Fibroblast of pulmonary artery (primary cell): ENCODE measurements at regions not wholly inside any gene's neighbourhood (a gene's known extent, or its start where the extent isn't known, plus 50 kb on each side); places are given as distances from the start of the nearest gene placed in this dataset.

ENCODE experiments used
- DNase-seq: peaks from one replicate; pipeline ENCODE4 v3.0.0-alpha.2; 2010; ENCODE audit warnings: low read depth
- H3K4me3 ChIP-seq: replicated peaks from 2 replicates; pipeline ENCODE4 v1.5.1; 2011; ENCODE audit warnings: low read depth, mild to moderate bottlenecking, control low read depth, low read length, moderate library complexity
- TF ChIP-seq, protein P1 (sequence below): IDR thresholded peaks from 2 replicates; pipeline ENCODE4 v1.5.1; 2011; ENCODE audit warnings: mild to moderate bottlenecking, control low read depth, low read length, inconsistent platforms; ENCODE audit errors: missing control alignments

DNA sequence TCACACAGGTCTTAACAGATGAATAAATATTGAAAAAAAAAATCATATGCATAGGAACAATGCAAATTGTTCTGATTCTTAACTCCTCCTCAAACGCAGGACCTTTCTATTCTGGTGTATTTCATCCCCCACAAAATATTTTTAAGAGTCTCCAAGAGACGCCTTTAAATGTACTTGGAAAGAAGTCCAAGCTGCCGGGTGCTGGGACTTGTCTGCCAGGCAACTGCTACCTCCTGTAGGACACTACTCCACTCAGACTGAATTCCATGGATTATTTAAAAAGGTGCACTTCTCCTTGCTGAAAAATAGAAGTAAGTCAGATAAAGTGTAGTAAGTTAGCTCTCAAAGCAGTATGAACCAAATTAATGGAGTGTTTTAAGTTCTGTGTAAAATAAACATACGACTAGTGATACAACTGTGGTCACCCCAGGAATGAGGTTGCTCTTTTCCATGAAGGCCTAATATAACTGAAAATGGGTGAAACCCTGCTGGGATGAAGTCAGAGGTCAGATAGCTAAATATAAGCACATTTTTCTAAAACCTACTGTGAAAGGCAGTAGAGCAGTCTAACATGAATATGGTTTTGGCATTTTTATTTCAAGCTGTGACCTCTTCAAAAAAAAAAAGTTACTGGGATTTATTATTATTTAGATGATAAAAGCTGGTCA, 189.2 kb upstream of the PBX1 start:
- TF ChIP-seq, protein P1, sequence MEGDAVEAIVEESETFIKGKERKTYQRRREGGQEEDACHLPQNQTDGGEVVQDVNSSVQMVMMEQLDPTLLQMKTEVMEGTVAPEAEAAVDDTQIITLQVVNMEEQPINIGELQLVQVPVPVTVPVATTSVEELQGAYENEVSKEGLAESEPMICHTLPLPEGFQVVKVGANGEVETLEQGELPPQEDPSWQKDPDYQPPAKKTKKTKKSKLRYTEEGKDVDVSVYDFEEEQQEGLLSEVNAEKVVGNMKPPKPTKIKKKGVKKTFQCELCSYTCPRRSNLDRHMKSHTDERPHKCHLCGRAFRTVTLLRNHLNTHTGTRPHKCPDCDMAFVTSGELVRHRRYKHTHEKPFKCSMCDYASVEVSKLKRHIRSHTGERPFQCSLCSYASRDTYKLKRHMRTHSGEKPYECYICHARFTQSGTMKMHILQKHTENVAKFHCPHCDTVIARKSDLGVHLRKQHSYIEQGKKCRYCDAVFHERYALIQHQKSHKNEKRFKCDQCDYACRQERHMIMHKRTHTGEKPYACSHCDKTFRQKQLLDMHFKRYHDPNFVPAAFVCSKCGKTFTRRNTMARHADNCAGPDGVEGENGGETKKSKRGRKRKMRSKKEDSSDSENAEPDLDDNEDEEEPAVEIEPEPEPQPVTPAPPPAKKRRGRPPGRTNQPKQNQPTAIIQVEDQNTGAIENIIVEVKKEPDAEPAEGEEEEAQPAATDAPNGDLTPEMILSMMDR: no peak
- no peak for DNase-seq
- no peak overlapping the region for H3K4me3 ChIP-seq

DNA sequence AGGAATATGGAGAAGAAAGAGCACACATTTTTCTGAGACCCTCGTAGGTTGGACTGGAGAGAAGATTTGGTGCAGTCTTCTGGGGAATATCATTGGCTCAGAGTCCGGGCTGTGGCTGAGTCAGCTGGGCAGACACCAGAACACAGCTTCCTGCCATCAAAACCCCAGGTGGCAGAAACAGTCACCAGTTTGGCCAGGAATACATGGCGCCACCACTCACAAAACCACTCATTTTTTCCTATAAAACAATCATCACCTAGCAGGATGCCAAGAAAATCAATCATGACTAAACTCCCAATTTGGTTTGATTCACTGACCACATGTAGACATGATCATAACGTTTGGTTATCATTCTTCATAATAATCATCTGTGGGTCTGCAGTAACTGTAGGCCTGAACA, 178.1 kb upstream of the PBX1 start:
- TF ChIP-seq, protein P1: no peak
- DNase-seq: no peak
- no peak overlapping the region for H3K4me3 ChIP-seq

DNA sequence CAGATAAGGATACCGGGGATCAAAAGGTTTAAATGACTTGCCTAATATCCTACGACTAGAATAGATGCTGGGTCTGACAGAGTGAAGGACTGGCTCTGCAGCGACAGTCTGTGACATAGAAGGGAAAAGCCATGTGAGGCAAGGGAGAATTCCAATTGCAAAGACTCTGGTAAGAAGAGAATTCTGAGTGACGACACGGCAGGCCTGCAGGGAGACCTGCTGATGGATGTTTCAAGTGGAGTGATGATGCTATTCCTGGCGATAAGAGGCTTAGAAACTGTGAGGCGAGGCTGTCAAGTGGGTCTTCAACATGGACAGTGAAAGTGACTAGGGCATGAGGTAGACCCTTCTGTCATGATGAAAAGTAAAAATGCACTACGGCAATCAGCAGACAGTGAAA, 176.6 kb upstream of the PBX1 start:
- no peak overlapping the region for H3K4me3 ChIP-seq
- TF ChIP-seq, protein P1: no peak
- no peak for DNase-seq

DNA sequence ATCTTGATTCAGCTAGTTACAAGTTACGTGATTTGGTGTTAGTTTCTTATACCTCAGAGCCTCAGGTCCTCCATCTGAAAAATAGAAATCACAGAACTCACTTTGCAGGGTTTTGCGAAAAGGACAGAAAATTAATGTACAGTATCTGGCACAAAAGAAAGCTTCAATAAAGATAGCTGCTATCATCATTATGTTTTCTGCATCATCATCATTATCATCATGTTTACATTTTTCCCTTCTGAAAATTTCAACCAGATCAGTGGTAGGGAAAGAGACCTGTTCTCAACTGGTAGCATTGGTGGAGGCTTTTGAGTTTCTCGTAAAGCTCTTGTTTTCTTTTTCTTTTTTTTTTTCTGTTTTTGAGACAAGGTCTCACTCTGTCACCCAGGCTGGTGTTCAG, 174.7 kb upstream of the PBX1 start:
- TF ChIP-seq, protein P1: no peak
- H3K4me3 ChIP-seq: no peak overlapping the region
- DNase-seq: no peak

DNA sequence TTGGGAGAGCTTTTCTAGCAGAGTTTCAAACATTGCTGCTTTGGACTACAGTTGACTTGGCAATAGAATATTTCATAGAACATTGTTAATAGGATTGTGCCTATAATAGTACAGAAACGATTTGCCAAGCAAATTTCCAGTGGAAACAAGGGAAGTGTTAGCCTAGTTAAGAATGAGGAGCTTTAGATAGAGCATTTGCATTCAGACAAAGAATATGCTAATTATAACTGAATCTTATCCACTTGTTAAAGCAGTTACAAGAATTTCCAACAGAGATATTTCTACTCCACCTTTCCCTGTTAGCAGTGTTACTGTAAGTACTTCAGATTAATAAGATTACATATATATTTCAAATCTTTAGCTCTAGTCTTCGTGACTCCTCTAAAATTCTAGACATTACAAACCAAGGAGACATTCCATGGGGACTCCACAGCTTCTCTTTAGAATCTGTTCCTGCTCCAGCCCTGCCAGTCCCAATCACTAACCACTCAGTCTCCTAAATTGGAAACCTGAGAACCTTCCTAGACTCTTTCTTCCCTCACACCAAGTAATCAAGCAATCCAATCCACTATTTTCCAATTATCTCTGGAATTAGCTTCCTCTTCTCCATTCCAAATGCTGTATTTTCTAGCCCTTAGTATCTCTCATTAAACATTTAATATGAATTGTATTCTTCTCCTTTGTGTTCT, 141.8 kb upstream of the PBX1 start:
- no peak for DNase-seq
- H3K4me3 ChIP-seq: no peak overlapping the region
- TF ChIP-seq, protein P1: no peak

DNA sequence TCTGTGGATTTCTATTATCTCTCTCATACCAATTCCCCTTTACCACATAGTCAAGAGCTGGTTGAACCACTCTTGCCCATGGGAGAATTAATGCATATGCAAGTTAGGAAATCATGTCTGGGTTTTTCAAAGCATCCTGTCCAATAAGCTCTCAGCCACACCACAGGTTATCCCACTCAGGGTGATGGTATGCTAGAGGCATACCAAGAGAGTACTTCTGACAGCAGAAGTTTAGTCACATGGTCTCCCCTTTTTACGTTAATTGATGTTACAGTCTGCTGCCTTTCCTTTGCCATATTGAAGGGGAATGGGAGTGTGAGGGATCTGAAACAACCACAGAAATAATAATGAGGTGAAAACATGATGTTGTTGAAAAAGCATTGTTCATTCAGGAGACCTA, 135.8 kb upstream of the PBX1 start:
- H3K4me3 ChIP-seq: no peak overlapping the region
- TF ChIP-seq, protein P1: no peak

DNA sequence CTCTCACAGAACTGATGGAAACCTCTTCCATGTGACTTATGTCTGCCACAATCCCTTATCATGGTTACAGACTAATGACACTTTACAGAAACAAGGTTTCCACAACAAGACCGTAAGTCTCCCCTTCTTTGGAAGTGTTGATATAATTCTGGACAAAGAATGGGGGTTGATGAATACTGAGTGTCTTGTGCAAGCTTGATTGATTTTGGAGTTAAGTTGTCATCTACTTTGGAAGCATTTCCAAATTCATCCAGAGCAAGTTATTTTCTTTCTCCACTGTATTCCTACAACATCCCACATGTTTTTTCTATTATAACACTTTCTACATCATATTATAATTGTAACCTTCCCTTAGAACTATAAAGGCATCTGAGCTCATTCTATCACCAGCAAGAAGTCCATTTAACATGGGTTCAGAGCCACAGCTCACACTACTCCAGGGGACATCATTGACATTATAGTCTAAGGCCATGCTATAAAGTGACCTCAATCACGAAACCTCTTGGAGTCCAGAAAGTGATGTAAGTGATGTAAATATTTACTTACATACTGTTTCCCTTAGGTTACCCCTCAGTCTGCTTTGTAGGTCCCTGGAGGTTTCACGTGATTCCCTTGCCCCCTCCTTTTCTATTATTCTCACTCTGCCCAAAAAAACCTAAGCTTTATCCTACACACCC, 125.7 kb upstream of the PBX1 start:
- no peak overlapping the region for H3K4me3 ChIP-seq
- TF ChIP-seq, protein P1: no peak
- no peak for DNase-seq

More for the DNA sequence above, 135.8 kb upstream of the PBX1 start:
- no peak for DNase-seq
